HG03442 (cell line): ENCODE measurements at regions not wholly inside any gene's neighbourhood (a gene's known extent, or its start where the extent isn't known, plus 50 kb on each side); places are given as distances from the start of the nearest gene placed in this dataset.
"Not testable (repeated sequence)": the region's sequence is repeated elsewhere in the genome, so short reads cannot be mapped to it uniquely, and the experiment has no call there.

Source experiments
- ATAC-seq: cut with Tn5 transposase; IDR thresholded peaks from one replicate; pipeline ENCODE4 v1.9.1; 2021; ENCODE audit warnings: mild to moderate bottlenecking, moderate library complexity; ENCODE audit not compliant: unreplicated experiment

DNA sequence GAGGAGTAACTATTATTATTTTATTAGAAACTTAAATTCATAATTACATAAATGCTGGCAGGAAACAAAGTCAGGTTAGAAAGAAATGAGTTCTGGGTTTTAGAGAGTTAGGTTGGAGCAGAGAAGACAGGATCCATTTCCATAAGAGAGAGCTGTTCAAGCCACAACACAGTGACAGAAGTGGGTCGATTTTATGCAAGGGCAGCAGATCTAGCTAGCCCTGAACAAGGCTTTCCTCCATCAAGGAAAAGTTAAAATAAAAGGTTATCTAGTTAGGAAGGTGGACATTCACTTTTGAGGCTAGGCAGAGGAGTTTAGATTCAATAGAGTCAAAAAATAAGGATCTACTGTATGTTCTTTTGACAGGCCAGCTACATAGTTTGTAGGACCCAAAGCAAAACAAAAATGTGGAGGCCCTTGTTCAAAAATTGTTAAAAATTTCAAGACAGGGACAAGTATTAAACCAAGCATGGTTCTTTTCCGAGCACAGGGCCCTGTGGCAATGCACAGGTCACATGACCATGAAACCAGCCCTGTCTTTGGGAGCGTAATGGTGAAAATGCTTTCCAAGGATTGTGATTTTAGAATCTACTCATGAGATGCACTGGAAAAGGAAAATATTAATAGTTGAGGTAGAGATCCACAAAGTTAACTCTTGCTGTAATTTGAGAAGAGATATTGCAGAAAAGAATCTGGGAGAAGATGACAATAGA is 91.2 kb upstream of the CREB1 start:
- ATAC-seq = no peak

DNA sequence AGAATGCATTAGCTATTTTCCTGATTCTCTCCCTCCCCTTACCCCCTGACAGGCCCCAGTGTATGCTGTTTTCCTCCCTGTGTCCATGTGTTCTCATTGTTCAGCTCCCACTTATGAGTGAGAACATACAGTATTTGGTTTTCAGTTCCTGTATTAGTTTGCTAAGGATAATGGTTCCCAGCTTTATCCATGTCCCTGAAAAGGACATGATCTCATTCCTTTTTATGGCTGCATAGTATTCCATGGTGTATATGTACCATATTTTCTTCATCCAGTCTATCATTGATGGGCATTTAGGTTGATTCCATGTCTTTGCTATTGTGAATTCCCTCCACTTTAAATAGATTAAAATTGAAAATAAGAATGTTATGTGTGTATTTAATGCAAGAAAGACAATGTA is 89.9 kb upstream of the CREB1 start:
- not testable (repeated sequence) for ATAC-seq

DNA sequence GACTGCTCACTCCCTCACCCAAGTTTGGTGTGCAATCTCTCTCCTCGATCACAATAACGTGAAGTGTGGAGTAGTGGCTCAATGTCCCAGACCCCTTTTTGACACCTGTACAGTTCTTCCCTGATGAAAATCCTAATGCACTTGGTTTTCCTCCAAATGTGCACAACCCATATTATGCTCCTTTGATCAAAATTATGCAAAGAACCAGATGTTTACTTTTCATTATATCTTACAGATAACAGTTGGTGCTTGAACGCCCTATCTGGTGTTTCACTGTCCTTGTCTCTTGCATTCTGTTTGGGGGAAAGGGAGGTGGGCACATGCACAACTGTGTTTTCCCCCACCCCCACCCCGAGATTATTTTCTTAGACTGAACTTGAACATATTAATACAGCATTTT is 85.0 kb upstream of the CREB1 start:
- no peak for ATAC-seq

DNA sequence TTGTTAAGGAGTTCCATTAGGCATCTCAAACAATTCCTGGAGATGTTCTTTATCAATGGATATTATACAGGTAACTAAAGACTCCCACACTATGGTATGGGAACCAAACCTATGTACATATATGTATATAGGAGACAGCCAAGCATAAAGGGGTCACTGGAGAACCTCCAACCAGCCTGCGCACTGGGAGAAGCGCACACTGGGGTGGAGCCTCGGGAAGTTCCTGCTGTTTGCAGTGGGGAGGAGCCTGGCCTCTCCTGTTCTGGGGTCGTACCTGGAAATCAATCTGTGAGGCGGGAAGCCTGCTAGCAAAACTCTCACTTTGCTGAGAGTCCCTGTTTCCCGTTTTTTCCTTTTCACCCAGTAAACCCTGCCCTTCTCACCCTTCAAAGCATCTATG is 83.1 kb upstream of the CREB1 start:
- ATAC-seq = no peak

DNA sequence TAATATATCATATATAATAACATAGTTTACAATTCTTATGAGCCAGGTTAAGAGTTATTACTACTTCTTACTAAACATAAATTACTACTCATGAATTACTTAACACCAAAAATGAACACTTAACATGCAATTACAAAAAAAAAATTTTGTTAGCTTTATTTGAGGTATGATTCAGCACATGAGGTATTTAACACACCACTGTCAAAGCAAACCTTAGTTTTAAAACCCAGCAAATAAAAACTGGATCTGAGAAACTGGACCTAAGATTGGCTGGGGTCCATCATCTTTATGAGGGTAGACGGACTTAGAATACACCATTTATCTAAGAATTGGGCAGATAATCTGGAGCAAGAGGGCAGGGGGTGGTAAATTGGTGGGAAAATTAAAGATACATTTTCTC is 81.8 kb upstream of the CREB1 start:
- no peak for ATAC-seq

DNA sequence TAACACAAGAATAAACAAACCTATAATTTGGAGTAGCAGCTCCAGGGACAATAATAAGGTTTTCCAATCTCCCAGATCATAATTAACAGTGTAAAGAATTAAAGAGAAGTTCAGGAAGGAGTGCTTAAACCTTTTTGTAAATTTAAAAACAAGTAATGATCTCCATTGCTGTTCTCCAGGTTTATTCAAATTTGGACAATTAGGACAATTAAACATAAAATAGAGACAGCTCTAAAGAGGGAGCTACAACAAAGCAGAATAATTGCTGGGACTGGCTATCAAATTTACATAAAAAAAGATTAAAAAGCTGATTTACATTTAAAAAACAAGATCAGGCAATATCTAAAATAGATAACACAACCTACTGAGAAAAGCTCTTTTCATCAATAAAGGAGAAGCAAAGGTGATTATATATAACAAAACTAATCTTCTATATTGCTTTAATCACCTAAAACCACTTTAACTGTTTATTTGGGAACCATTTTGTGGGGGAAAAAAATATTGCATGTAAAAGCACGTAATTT is 80.1 kb upstream of the CREB1 start:
- ATAC-seq = no peak

DNA sequence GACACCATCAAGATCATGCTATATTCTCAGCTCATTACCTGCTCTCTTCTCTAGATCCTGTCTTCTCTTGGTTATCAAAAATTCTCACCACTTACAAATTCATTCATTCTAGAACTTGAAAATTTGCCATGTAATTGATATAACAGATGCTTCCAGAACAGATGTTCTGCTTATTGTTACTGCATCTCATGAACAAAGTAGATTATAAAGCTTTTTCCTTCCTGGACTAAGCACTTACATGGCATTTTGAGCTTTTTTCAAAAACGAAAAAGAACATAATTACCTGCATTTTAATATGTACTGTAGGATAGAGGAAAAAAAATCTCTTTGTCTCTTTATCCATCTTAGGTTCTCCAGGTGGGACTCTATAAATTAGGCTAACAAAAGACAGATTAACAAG is 79.6 kb upstream of the CREB1 start:
- no peak for ATAC-seq

DNA sequence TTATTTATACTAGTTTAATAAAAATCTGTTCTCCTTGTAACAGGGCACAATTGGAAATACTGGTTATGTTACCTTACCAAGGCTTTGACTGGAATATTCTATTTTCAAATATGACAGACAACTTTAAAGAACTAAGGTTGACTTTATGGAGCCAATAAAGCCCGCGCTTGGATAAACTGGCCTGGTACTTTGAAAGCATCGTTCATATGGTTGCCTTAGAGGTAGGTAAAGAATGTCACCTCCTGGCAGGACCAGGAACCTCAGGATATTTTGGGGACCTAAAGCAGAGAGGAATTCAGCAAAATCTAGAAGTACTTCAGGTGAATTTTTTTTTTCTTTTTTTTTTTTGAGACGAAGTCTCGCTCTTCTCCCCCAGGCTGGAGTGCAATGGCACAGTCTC is 71.2 kb upstream of the CREB1 start:
- ATAC-seq = no peak

DNA sequence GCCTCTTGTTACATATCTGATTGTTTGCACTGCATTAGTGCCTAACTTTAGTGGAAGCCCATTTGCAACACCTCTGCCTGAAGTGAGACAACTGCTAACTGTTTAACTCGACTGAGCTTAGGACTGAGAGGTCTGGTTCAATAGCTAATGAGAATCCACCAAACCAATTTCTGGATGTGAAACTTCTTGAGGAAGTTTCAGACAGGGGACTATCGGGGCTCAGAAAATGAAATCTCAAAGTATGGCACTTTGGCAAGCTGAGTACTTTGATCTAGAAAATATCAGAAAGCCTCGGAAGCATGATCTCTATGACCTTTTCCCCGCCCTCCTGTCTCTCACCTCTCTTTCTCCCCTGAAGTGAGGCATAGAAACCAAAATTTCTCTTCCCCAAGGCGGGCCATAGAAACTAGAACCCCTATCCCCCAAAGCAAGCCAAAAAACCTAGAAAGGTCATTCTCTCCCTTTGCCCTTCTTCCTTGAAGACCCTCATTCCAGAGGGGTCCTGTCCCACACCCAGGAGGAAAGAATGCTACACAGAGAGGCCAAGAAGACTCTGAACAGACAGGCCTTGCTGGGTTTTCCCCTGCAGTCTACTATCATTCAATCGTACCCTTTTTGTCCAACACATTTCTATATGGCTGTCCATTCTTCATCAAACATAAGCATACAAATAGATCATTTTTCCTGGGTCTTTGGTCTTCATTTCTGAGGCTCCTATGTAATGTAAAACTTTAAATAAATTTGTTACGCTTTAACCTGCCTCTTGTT is 69.6 kb upstream of the CREB1 start:
- ATAC-seq = peak; percentile 83

DNA sequence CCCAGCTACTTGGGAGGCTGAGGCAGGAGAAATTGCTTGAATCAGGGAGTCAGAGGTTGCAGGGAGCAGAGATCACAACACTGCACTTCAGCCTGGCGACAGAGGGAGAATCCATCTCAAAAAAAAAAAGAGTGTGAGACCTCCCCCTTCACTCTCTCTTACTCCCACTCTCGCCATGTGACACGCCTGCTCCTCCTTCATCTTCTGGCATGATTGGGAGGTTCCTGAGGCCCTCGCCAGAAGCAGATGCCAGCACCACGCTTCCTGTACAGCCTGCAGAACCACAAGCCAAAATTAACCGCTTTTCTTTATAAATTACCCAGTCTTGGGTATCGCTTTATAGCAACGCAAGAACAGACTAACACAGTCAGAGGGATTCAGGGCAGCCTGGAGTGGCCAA is 66.3 kb upstream of the CREB1 start:
- ATAC-seq = no peak

DNA sequence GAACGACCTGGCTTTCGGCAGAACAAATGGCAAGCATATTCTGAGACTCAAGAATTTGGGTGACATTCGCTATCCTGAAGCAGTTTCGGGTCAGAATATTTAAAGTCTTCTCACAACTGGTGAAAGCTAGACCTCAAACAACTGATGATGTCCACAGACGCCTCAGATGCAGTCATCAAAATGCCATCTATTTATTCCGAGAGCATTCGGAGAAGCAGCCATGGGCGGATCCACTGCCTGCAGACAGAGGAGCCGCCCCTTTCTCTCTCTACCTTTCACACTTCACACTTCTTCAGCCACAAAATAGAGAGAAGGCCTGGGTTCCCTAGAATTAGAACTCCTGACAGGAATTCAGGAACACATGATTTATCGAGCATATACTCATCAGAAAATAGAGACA is 65.8 kb upstream of the CREB1 start:
- ATAC-seq = no peak

DNA sequence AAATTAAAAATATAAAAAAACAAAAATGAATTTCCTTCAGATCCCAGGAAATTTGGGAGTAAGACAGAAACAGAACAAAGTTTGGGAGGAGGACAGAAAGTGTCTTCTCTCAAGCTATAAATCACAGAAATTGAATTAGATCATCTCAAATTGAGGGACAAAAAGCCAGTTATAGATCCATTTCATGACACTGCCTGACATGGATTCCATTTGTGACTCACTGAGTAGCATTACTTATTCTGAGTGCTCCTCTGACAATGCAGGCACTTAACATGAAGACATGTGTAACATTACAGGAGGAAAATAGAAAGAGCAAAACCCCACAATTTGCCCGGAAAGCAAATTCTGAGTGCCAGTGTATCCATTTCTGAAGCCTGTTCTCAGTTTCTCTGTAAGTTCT is 63.9 kb upstream of the CREB1 start:
- no peak for ATAC-seq

DNA sequence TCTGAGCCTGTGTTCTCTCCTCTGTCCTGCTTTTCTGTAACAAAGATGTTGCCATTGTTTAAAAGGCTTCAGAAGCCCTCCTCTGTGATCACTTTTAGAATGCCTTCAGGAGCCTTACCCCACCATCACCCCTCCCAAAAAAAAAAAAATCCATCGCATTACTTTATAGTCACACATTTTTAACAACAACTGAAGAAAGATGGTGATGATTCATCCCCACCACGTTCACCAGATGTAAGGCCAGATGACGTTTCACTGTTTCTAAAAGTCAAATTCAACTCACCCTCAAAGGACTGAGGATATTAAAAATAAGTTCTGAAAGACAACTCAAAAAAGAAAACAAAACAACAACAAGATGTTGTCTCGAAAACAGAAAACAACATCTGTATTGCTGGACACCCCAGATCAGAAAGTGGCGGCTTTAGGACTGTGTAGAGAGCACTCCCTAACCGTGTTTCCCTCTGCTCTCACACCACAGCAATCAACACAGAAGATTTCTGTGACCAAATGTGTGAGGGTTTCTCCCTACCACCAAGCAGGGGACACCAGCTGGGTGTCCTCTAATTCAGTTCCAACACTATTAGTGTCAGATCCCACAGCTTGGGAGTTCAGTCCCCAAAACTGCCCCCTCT is 61.9 kb upstream of the CREB1 start:
- ATAC-seq = peak; percentile 75

DNA sequence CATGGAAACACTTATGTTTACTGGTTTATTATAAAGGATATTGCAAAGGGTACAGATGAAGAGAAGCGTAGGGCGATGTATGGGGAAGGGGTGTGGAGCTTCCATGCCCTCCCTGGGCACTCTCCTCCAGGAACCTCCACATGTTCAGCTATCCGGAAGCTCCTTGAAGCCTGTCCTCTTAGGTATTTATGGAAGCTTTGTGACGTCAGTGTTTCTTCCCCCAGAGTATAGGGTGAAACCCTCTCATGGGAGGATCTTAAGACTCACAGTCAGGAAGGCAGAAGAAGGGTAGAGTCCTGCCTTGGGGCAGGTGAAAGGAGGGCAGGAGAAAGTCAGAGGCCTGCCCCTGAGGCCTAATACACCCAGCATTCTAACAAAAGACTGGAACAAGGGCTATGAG is 61.3 kb upstream of the CREB1 start:
- ATAC-seq = no peak

DNA sequence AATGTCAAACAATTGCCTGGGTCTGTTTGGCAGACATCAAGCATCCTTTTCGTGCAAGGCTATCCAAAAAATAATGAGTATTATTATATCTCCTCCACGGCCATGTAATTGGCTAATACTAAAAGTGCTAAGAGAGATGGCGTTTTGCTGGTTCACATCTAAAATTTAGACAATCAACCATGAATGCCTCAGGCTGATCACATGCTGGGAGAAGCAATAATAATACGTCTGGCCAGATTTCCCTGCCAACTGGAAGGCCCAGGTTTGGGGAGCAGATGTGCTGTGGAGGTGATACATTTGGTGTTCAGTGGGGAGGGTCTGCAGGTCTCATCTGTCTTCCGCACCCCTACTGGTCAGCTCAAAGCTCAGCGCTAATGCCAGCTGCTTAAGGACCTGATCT is 60.3 kb upstream of the CREB1 start:
- no peak for ATAC-seq

DNA sequence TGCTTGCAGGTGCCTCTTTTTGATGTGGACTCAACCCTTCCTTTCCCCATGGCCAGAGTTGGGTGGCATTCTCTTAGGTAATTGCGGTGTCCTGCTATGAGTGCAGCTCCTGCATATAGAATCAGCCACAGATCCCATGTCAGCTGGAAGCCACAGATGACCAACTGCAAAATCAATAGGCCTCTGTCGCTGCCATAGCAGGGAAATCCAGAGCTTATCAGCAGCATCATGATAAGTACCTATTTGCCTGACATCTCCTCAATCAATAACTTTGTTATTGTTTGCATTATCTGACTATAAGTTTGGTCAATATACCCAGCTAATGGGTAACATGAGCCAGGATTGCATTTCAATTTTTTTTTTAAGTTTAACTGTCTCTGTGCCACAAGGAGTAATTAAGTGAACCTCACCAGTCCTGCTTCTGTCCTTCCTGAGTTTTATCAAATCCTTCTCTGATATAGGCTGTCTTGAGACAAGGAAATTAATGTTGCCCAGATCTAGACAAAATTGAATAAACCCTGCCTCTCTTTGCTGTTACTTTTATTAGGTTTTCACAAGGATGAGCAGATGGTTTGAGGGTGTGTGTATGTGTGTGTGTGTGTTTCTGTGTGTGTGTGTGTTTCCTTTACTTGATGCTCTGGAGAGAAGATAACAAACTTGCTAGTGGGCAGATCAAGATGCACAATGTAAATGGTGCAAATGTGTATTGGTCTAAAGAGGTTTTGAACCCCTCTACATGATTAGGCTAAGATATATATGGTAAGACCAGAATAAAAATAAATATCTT is 59.6 kb upstream of the CREB1 start:
- ATAC-seq = no peak

DNA sequence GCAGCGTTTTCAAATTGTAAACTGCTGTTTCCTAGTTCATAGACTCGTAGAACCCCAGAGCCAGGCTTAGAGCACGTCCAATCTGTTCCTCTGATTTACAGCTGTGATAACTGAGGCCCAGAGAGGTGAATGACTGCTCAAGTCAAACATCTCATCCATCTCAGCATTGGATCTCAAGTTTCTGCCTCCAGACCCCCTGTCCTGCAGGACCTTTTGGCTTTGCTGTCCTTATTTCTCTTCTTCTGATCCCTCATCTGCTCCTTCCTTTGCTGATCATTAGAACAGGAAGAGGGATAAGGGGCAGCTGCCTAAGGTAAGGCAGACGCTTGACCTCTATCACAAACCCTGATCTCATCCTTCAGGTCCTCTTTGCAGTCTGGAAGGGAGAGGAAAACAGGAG is 58.5 kb upstream of the CREB1 start:
- ATAC-seq = no peak

DNA sequence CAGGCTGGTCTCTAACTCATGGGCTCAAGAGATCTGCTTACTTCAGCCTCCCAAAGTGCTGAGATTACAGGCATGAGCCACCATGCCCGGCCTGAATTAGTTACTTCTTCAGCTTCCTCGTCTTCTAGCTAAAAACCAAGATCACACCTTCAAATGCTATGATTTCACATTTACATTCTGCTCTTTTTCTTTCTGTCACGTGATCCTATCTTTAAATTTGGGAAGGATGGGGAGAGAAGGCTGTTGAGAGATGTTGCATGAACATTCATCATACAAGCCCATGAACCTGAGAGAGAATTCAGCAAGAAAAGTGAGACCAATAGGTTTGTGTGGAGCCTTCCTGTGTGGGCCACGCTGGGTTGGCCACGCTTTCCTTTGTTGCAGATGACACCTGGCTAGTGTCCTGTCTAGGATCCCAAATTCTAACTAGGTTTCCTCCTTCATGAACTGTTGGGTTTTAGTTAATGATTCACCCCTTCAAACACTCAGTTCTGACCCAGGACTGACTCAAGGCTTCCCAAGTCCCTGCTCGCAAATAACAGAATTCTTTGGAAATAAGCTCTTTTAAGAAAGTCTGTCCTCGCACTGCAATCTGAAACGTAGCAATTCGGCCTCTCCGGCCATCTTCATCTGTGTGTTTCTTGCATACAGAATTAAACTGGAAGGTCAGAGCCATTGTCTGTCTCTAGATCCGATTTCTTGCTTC is 57.3 kb upstream of the CREB1 start:
- ATAC-seq = no peak

DNA sequence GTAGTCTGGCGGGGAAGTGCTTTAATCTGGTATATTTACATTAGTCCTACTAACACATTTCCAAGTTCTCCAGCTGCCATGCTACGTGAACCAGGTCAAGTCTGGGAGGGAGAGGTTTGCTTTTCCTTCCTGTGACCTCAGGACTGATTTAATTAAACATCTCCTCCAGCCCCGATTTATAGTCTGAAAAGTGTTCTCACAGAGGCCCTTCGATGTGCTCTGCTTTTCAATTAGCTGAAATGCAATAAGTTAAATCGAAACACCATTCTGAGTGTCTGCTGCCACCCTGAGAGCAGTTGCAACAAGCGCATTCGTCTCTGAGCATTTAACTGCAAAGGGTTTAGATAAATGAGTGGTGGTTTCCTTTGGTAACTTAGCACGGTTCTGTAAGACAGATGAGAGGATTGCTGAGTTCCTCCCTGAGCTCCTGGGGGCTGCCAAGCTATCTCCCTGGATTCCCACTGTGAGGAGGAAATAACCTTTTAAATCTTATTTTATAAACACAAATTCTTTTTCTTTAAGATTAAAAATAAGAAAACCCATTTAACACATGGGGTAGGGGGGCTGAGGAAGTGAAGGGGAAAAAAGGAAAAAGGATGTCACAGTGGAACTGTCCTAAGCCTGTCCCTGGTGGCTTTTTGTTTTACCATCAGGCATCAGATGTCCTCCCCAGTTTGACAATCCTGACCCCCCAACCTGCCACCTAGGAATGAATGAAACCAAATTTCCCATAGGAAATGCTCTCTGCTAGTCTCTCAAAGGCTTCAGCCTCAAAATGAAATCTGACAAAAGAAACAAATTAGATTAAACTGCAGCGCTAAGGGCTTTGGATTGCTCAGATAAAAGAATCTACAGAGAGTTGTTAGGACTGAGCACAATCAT is 56.5 kb upstream of the CREB1 start:
- peak; percentile 79 for ATAC-seq

DNA sequence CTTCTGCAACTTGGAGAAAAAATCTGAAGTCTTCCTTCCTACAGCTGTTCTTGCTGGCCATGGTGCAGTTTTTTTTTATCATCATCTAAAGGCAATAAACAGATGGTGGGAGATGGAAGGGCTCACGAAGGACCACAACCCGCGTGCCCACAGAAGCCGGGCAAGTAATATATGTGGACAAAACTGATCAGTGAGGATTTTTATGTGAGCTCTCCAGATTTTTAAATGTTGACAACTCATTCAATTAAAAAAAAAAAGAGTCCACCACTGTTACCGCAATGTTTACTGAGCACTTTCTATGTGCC is 55.9 kb upstream of the CREB1 start:
- ATAC-seq = no peak
